HEK293 (cell line): ENCODE measurements at regions not wholly inside any gene's neighbourhood (a gene's known extent, or its start where the extent isn't known, plus 50 kb on each side); places are given as distances from the start of the nearest gene placed in this dataset.

Experiments used
- KLF10 ChIP-seq: fragments of 450-650 bp; IDR thresholded peaks from 2 replicates; pipeline ENCODE4 v1.5.1; 2018; ENCODE audit warnings: missing biosample characterization, mild to moderate bottlenecking, missing genetic modification characterization
- KLF16 ChIP-seq: fragments of 450-650 bp; formaldehyde crosslinking; IDR thresholded peaks from 2 replicates; pipeline ENCODE4 v1.5.1; 2017; ENCODE audit warnings: missing biosample characterization, missing genetic modification characterization
- MZF1 ChIP-seq: fragments of 450-650 bp; formaldehyde crosslinking; IDR thresholded peaks from 2 replicates; pipeline ENCODE4 v1.5.1; 2017; ENCODE audit warnings: missing biosample characterization, missing genetic modification characterization, borderline replicate concordance
- SP2 ChIP-seq: fragments of 450-650 bp; formaldehyde crosslinking; IDR thresholded peaks from 2 replicates; pipeline ENCODE4 v1.5.1; 2016; ENCODE audit warnings: missing biosample characterization, missing genetic modification characterization
- YY1 ChIP-seq: fragments of 450-650 bp; formaldehyde crosslinking; IDR thresholded peaks from 2 replicates; pipeline ENCODE4 v1.5.1; 2018; ENCODE audit warnings: missing biosample characterization, missing genetic modification characterization
- ZNF174 ChIP-seq: fragments of 450-650 bp; formaldehyde crosslinking; IDR thresholded peaks from 2 replicates; pipeline ENCODE4 v1.5.0; 2017; ENCODE audit warnings: missing biosample characterization, mild to moderate bottlenecking, missing genetic modification characterization
- ZNF423 ChIP-seq: fragments of 450-650 bp; formaldehyde crosslinking; IDR thresholded peaks from 2 replicates; pipeline ENCODE4 v1.5.1; 2016; ENCODE audit warnings: missing biosample characterization, missing genetic modification characterization
- TF ChIP-seq, protein P1 (sequence below): fragments of 450-650 bp; formaldehyde crosslinking; IDR thresholded peaks from 2 replicates; pipeline ENCODE4 v1.5.1; 2016; ENCODE audit warnings: missing biosample characterization, missing genetic modification characterization
- TF ChIP-seq, protein P2 (sequence below): fragments of 450-650 bp; formaldehyde crosslinking; IDR thresholded peaks from 2 replicates; pipeline ENCODE4 v1.5.1; 2016; ENCODE audit warnings: missing biosample characterization, missing genetic modification characterization

DNA sequence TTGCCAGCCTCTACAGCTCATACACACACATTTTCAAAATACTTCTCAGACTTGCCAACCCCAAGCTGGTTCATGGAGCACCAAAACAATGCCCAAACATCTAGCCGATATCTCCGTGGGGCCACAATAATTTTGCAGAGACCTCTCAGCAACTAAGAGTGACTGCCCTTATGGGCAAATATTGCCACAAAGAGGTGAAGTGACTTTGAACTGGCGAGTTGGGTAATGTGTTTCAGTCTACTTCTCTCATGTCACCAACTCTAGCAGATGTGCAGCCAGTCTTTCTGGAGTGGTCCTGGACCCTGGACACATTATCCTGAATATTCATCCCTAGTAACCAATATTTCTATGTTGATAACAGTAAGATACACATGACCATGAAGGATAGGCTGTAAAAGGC, 290.3 kb downstream of the EMP1 start:
- TF ChIP-seq YY1 (tag by site-specific recombination), result no peak
- TF ChIP-seq ZNF423 (tag by site-specific recombination), result no peak
- TF ChIP-seq ZNF174 (tag by site-specific recombination), result no peak
- TF ChIP-seq, protein P1, sequence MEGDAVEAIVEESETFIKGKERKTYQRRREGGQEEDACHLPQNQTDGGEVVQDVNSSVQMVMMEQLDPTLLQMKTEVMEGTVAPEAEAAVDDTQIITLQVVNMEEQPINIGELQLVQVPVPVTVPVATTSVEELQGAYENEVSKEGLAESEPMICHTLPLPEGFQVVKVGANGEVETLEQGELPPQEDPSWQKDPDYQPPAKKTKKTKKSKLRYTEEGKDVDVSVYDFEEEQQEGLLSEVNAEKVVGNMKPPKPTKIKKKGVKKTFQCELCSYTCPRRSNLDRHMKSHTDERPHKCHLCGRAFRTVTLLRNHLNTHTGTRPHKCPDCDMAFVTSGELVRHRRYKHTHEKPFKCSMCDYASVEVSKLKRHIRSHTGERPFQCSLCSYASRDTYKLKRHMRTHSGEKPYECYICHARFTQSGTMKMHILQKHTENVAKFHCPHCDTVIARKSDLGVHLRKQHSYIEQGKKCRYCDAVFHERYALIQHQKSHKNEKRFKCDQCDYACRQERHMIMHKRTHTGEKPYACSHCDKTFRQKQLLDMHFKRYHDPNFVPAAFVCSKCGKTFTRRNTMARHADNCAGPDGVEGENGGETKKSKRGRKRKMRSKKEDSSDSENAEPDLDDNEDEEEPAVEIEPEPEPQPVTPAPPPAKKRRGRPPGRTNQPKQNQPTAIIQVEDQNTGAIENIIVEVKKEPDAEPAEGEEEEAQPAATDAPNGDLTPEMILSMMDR, result no peak
- TF ChIP-seq SP2, result no peak
- TF ChIP-seq KLF16 (tag by site-specific recombination), result no peak
- TF ChIP-seq MZF1, result no peak
- TF ChIP-seq KLF10 (tag by site-specific recombination), result no peak
- TF ChIP-seq, protein P2, sequence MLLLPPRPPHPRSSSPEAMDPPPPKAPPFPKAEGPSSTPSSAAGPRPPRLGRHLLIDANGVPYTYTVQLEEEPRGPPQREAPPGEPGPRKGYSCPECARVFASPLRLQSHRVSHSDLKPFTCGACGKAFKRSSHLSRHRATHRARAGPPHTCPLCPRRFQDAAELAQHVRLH (tag by site-specific recombination), result no peak
